ENCODE measurements at regions not wholly inside any gene's neighbourhood (a gene's known extent, or its start where the extent isn't known, plus 50 kb on each side); places are given as distances from the start of the nearest gene placed in this dataset.
A peak's percentile ranks its signal among the peaks of the same experiment; 100 is the strongest.

- intact Hi-C loops (cut with DNase I): no loop called here
- ATAC-seq (no peak), DNase-seq (peak in 1 of 4 donors; percentile 19)
- Histone ChIP-seq H3K4me3 (no peak overlapping the region), H3K4me1 (no peaks in the 10 kb centered on the region), H3K27me3 (no peaks in the 10 kb centered on the region), H3K36me3 (replicated peaks in 1 of 2; ENCODE audit: insufficient read depth in 1 of 2, low read depth in 2 of 2) (no peaks in the 10 kb centered on the region), H3K9me3 (no peaks in the 10 kb centered on the region), H3K27ac (no peak overlapping the region)
- WGBS, 2 donors: 13 to 50% methylated on average over 1 of the region's 1 CpG
- TF ChIP-seq POLR2A (IDR thresholded peaks at IDR 0.05): no peak
- TF ChIP-seq, protein P1, sequence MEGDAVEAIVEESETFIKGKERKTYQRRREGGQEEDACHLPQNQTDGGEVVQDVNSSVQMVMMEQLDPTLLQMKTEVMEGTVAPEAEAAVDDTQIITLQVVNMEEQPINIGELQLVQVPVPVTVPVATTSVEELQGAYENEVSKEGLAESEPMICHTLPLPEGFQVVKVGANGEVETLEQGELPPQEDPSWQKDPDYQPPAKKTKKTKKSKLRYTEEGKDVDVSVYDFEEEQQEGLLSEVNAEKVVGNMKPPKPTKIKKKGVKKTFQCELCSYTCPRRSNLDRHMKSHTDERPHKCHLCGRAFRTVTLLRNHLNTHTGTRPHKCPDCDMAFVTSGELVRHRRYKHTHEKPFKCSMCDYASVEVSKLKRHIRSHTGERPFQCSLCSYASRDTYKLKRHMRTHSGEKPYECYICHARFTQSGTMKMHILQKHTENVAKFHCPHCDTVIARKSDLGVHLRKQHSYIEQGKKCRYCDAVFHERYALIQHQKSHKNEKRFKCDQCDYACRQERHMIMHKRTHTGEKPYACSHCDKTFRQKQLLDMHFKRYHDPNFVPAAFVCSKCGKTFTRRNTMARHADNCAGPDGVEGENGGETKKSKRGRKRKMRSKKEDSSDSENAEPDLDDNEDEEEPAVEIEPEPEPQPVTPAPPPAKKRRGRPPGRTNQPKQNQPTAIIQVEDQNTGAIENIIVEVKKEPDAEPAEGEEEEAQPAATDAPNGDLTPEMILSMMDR (IDR thresholded peaks at IDR 0.05): no peak
Observed at GRCh38 chrY:9226409-9226808, 110.9 kb upstream of the TSPY4 start.

- H3K27me3 ChIP-seq: no peaks in the 10 kb centered on the region
- 55 to 87% methylated on average over 2 of the region's 2 CpGs for WGBS, 2 donors
- no peaks in the 10 kb centered on the region for H3K4me1 ChIP-seq
- ATAC-seq (no peak), DNase-seq (no peak)
- no peaks in the 10 kb centered on the region for H3K36me3 ChIP-seq (replicated peaks in 1 of 2; ENCODE audit: insufficient read depth in 1 of 2, low read depth in 2 of 2)
- no peak overlapping the region for H3K4me3 ChIP-seq
- H3K27ac ChIP-seq: no peak overlapping the region
- no peaks in the 10 kb centered on the region for H3K9me3 ChIP-seq
- no peak for TF ChIP-seq POLR2A (IDR thresholded peaks at IDR 0.05)
- TF ChIP-seq, protein P1 (IDR thresholded peaks at IDR 0.05): no peak
- intact Hi-C loops (cut with DNase I): no loop called here
Observed at GRCh38 chrY:9257255-9257654, 80.0 kb upstream of the TSPY4 start.

GRCh38 chrY:9257725-9258124 lies 79.5 kb upstream of the TSPY4 start:
- Histone ChIP-seq H3K36me3 (replicated peaks in 1 of 2; ENCODE audit: insufficient read depth in 1 of 2, low read depth in 2 of 2) (no peaks in the 10 kb centered on the region), H3K4me1 (no peaks in the 10 kb centered on the region), H3K4me3 (no peak overlapping the region), H3K27me3 (no peaks in the 10 kb centered on the region), H3K27ac (no peak overlapping the region), H3K9me3 (no peaks in the 10 kb centered on the region)
- WGBS, 2 donors: 45 to 100% methylated on average over 1 to 3 of the region's 3 CpGs
- DNase-seq: no peak
- ATAC-seq: no peak
- TF ChIP-seq POLR2A (IDR thresholded peaks at IDR 0.05): no peak
- TF ChIP-seq, protein P1 (IDR thresholded peaks at IDR 0.05): no peak
- intact Hi-C loops (cut with DNase I): no loop called here

DNA sequence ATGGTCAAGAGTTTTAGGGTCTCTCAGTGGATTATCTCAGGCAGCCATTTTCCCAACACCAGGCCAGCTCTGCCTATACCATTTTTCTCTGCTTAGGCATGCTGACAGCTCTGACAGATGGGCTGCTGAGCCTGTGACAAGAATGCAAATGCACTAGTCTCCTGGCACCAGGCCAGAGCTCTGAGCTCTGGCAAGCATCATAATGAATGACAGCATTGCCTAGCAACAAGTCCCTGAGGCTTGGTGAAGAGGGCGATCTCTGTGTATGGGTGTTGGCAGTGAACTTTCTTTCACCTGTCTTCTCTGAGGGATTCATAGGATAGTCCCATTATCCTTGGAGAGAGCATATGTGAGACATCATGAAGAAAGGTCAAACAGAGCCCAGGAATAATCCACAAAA lies 77.9 kb upstream of the TSPY4 start:
- DNase-seq: peak in 2 of 4 donors; percentile 6 to 11
- TF ChIP-seq, protein P1 (IDR thresholded peaks at IDR 0.05): no peak
- no peak for TF ChIP-seq POLR2A (IDR thresholded peaks at IDR 0.05)
- H3K9me3 ChIP-seq: no peaks in the 10 kb centered on the region
- no peaks in the 10 kb centered on the region for H3K27me3 ChIP-seq
- no peak overlapping the region for H3K27ac ChIP-seq
- no peaks in the 10 kb centered on the region for H3K36me3 ChIP-seq (replicated peaks in 1 of 2; ENCODE audit: insufficient read depth in 1 of 2, low read depth in 2 of 2)
- intact Hi-C loops (cut with DNase I): no loop called here
- no peak for ATAC-seq
- H3K4me1 ChIP-seq: no peaks in the 10 kb centered on the region
- WGBS, 2 donors: 44 to 57% methylated on average over 1 of the region's 1 CpG
- no peak overlapping the region for H3K4me3 ChIP-seq

- Histone ChIP-seq H3K4me3 (no peak overlapping the region), H3K27ac (no peak overlapping the region), H3K4me1 (no peaks in the 10 kb centered on the region), H3K9me3 (no peaks in the 10 kb centered on the region), H3K36me3 (replicated peaks in 1 of 2; ENCODE audit: insufficient read depth in 1 of 2, low read depth in 2 of 2) (no peaks in the 10 kb centered on the region), H3K27me3 (no peaks in the 10 kb centered on the region)
- 17 to 34% methylated on average over 4 of the region's 4 CpGs for WGBS, 2 donors
- intact Hi-C loops (cut with DNase I): no loop called here
- no peak for ATAC-seq
- DNase-seq: no peak
- TF ChIP-seq, protein P1 (IDR thresholded peaks at IDR 0.05): no peak
- TF ChIP-seq POLR2A (IDR thresholded peaks at IDR 0.05): no peak
Observed at GRCh38 chrY:9260426-9260825, 76.8 kb upstream of the TSPY4 start.
